DND-41 (cell line): ENCODE measurements at regions not wholly inside any gene's neighbourhood (a gene's known extent, or its start where the extent isn't known, plus 50 kb on each side); places are given as distances from the start of the nearest gene placed in this dataset.

ENCODE experiments used
- ATAC-seq: fragments of 200-7000 bp; cut with Tn5 transposase; 3 replicates; pipeline ENCODE4 v1.9.1; 2021; ENCODE audit warnings: low read depth; ENCODE audit not compliant: insufficient read depth
- DNase-seq: peaks from one replicate; pipeline ENCODE4 v3.0.0-alpha.2; 2020
- H2AFZ ChIP-seq: 2 replicates; pipeline ENCODE4 v1.6.0; 2012; ENCODE audit warnings: low read depth, low read length
- H3K27ac ChIP-seq: 2 replicates; pipeline ENCODE4 v1.5.1; 2012; ENCODE audit warnings: low read length, inconsistent platforms
- H3K27me3 ChIP-seq: fragments of 200-600 bp; sonication (generic); 2 replicates; pipeline ENCODE4 v1.6.0; 2012; ENCODE audit warnings: low read length, mild to moderate bottlenecking, inconsistent platforms; ENCODE audit not compliant: insufficient read depth, poor library complexity
- H3K36me3 ChIP-seq: 2 replicates; pipeline ENCODE4 v1.5.1; 2012; ENCODE audit warnings: low read length, inconsistent platforms; ENCODE audit not compliant: insufficient read depth
- H3K4me1 ChIP-seq: 2 replicates; pipeline ENCODE4 v1.5.1; 2012; ENCODE audit warnings: mild to moderate bottlenecking, low read length; ENCODE audit not compliant: insufficient read depth
- H3K4me2 ChIP-seq: 2 replicates; pipeline ENCODE4 v1.6.0; 2012; ENCODE audit warnings: mild to moderate bottlenecking, moderate library complexity, low read length, inconsistent platforms; ENCODE audit not compliant: insufficient read depth
- H3K4me3 ChIP-seq, 2 experiments: fragments of 200-600 bp in 1 of 2; shearing (Covaris generic) in 1 of 2; 2 replicates each; pipeline ENCODE4 v1.5.1; 2012 to 2016; ENCODE audit warnings: inconsistent platforms in 2 of 2, low read length in 2 of 2, mild to moderate bottlenecking in 2 of 2, low read depth in 1 of 2, moderate library complexity in 1 of 2
- H3K79me2 ChIP-seq: 2 replicates; pipeline ENCODE4 v1.6.0; 2012; ENCODE audit warnings: low read length, inconsistent platforms; ENCODE audit not compliant: insufficient read depth
- H3K9ac ChIP-seq: 2 replicates; pipeline ENCODE4 v1.6.0; 2012; ENCODE audit warnings: low read depth, mild to moderate bottlenecking, inconsistent platforms, low read length, moderate library complexity
- H3K9me3 ChIP-seq: 2 replicates; pipeline ENCODE4 v1.5.1; 2012; ENCODE audit warnings: low read length, moderate library complexity, mild to moderate bottlenecking, inconsistent platforms; ENCODE audit not compliant: insufficient read depth, severe bottlenecking
- H4K20me1 ChIP-seq: 2 replicates; pipeline ENCODE4 v1.6.0; 2012; ENCODE audit warnings: low read length; ENCODE audit not compliant: insufficient read depth
- CTCF ChIP-seq: IDR thresholded peaks from 2 replicates; pipeline ENCODE4 v1.5.1; 2012; ENCODE audit warnings: borderline replicate concordance, low read length, moderate library complexity, mild to moderate bottlenecking; ENCODE audit not compliant: poor library complexity, severe bottlenecking; ENCODE audit errors: extremely low read depth
- EZH2 ChIP-seq: IDR thresholded peaks from 3 replicates; pipeline ENCODE4 v1.6.1; 2012; ENCODE audit warnings: borderline replicate concordance, low read depth, mild to moderate bottlenecking, moderate library complexity, low read length, inconsistent platforms; ENCODE audit not compliant: severe bottlenecking

GRCh38 chr16:80109581-80109980 is 431.2 kb upstream of the DYNLRB2 start:
- H3K4me1 ChIP-seq: no peaks in the 10 kb centered on the region
- H3K9ac ChIP-seq: no peak overlapping the region
- no peak overlapping the region for H3K27ac ChIP-seq
- H3K79me2 ChIP-seq: no peaks in the 10 kb centered on the region
- ATAC-seq: no peak
- H3K9me3 ChIP-seq: no peaks in the 10 kb centered on the region
- H4K20me1 ChIP-seq: no peaks in the 10 kb centered on the region
- no peak for TF ChIP-seq EZH2
- no peak for TF ChIP-seq CTCF
- no peaks in the 10 kb centered on the region for H3K36me3 ChIP-seq
- H3K27me3 ChIP-seq: no peaks in the 10 kb centered on the region
- DNase-seq: no peak
- no peak overlapping the region for H3K4me3 ChIP-seq
- no peak overlapping the region for H2AFZ ChIP-seq
- H3K4me2 ChIP-seq: no peak overlapping the region

GRCh38 chr16:80107900-80108299 is 432.9 kb upstream of the DYNLRB2 start:
- DNase-seq (no peak), ATAC-seq (no peak)
- TF ChIP-seq CTCF (no peak), EZH2 (no peak)
- Histone ChIP-seq H3K36me3 (no peaks in the 10 kb centered on the region), H3K4me2 (no peak overlapping the region), H3K4me1 (no peaks in the 10 kb centered on the region), H2AFZ (no peak overlapping the region), H3K9me3 (no peaks in the 10 kb centered on the region), H3K79me2 (no peaks in the 10 kb centered on the region), H3K27me3 (no peaks in the 10 kb centered on the region), H3K9ac (no peak overlapping the region), H4K20me1 (no peaks in the 10 kb centered on the region), H3K4me3 (no peak overlapping the region), H3K27ac (no peak overlapping the region)

GRCh38 chr16:80105751-80106150 is 435.0 kb upstream of the DYNLRB2 start:
- no peaks in the 10 kb centered on the region for H3K36me3 ChIP-seq
- no peak for ATAC-seq
- no peaks in the 10 kb centered on the region for H3K27me3 ChIP-seq
- TF ChIP-seq CTCF (no peak), EZH2 (no peak)
- no peaks in the 10 kb centered on the region for H3K4me1 ChIP-seq
- H3K4me3 ChIP-seq: no peak overlapping the region
- H3K9ac ChIP-seq: no peak overlapping the region
- H4K20me1 ChIP-seq: no peaks in the 10 kb centered on the region
- H3K9me3 ChIP-seq: no peaks in the 10 kb centered on the region
- no peak for DNase-seq
- no peaks in the 10 kb centered on the region for H3K79me2 ChIP-seq
- H3K4me2 ChIP-seq: no peak overlapping the region
- H2AFZ ChIP-seq: no peak overlapping the region
- no peak overlapping the region for H3K27ac ChIP-seq

GRCh38 chr16:80105160-80105559 is 435.6 kb upstream of the DYNLRB2 start:
- no peak overlapping the region for H3K9ac ChIP-seq
- H3K27ac ChIP-seq: no peak overlapping the region
- no peak overlapping the region for H3K4me3 ChIP-seq
- H3K79me2 ChIP-seq: no peaks in the 10 kb centered on the region
- DNase-seq (no peak), ATAC-seq (no peak)
- H3K27me3 ChIP-seq: no peaks in the 10 kb centered on the region
- no peak for TF ChIP-seq CTCF
- TF ChIP-seq EZH2: no peak
- H3K4me1 ChIP-seq: no peaks in the 10 kb centered on the region
- H3K36me3 ChIP-seq: no peaks in the 10 kb centered on the region
- no peak overlapping the region for H2AFZ ChIP-seq
- H4K20me1 ChIP-seq: no peaks in the 10 kb centered on the region
- no peak overlapping the region for H3K4me2 ChIP-seq
- H3K9me3 ChIP-seq: no peaks in the 10 kb centered on the region
